GM23338 (cell line): ENCODE measurements at regions not wholly inside any gene's neighbourhood (a gene's known extent, or its start where the extent isn't known, plus 50 kb on each side); places are given as distances from the start of the nearest gene placed in this dataset.

Experiments
- CREB1 ChIP-seq: fragments of 250-450 bp; sonication (Bioruptor Pico); IDR thresholded peaks from 2 replicates; pipeline ENCODE4 v1.5.0; 2020; ENCODE audit warnings: low read depth, mild to moderate bottlenecking, moderate library complexity
- EZH2 ChIP-seq: fragments of 200-600 bp; sonication (generic); IDR thresholded peaks from one replicate; pipeline ENCODE4 v1.8.0; 2017; ENCODE audit warnings: antibody characterized with exemption, mild to moderate bottlenecking, low read depth; ENCODE audit not compliant: unreplicated experiment
- TF ChIP-seq, protein P1 (sequence below), 2 experiments: fragments of 200-600 bp in 1 of 2; sonication (generic) in 1 of 2; conservative IDR thresholded peaks; 2 replicates each; pipeline versions ENCODE4 v1.5.1 to v1.6.1; 2016 to 2017; ENCODE audit warnings: antibody characterized with exemption in 2 of 2, low read depth in 2 of 2, mild to moderate bottlenecking in 2 of 2, moderate library complexity in 1 of 2

DNA sequence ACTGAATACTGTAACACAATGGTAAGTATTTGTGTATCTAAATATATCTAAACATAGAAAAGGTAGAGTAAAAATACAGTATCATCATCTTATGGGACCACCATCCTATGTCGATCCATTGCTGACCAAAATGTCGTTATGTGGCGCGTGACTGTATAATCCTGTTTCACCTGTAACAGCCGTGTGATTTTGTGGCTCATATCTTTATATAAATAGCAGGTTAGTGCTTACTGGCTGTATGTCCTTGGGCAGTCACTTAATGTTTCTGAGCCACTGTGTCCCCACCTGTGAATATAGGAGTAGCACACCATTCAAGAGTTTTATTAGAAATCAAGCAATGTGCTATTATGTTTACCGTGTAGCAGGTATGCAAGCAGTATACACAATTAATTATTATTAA, 226.2 kb upstream of the FAT1 start:
- TF ChIP-seq, protein P1, sequence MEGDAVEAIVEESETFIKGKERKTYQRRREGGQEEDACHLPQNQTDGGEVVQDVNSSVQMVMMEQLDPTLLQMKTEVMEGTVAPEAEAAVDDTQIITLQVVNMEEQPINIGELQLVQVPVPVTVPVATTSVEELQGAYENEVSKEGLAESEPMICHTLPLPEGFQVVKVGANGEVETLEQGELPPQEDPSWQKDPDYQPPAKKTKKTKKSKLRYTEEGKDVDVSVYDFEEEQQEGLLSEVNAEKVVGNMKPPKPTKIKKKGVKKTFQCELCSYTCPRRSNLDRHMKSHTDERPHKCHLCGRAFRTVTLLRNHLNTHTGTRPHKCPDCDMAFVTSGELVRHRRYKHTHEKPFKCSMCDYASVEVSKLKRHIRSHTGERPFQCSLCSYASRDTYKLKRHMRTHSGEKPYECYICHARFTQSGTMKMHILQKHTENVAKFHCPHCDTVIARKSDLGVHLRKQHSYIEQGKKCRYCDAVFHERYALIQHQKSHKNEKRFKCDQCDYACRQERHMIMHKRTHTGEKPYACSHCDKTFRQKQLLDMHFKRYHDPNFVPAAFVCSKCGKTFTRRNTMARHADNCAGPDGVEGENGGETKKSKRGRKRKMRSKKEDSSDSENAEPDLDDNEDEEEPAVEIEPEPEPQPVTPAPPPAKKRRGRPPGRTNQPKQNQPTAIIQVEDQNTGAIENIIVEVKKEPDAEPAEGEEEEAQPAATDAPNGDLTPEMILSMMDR (conservative IDR thresholded peaks at IDR 0.05; ENCODE audit: low read depth in 2 of 2), result no peak
- TF ChIP-seq EZH2 (no peak), CREB1 (no peak)
